Liver (tissue), 3 donors: ENCODE measurements at regions not wholly inside any gene's neighbourhood (a gene's known extent, or its start where the extent isn't known, plus 50 kb on each side); places are given as distances from the start of the nearest gene placed in this dataset.

Experiments used
- ATF3 ChIP-seq: IDR thresholded peaks from 2 replicates; pipeline ENCODE4 v1.6.1; 2016; ENCODE audit warnings: antibody characterized with exemption
- FOXA1 ChIP-seq: IDR thresholded peaks from 2 replicates; pipeline ENCODE4 v1.6.1; 2016; ENCODE audit warnings: antibody characterized with exemption
- GABPA ChIP-seq, 2 donors: IDR thresholded peaks in 1 of 2; conservative IDR thresholded peaks in 1 of 2; 2 replicates each; pipeline ENCODE4 v1.6.1; 2016; ENCODE audit warnings: antibody characterized with exemption in 2 of 2, mild to moderate bottlenecking in 1 of 2, moderate library complexity in 1 of 2
- JUND ChIP-seq, 2 donors: IDR thresholded peaks; 2 replicates each; pipeline ENCODE4 v1.6.1; 2016; ENCODE audit warnings: antibody characterized with exemption in 2 of 2
- MAX ChIP-seq: IDR thresholded peaks from 2 replicates; pipeline ENCODE4 v1.6.1; 2016; ENCODE audit warnings: antibody characterized with exemption
- RAD21 ChIP-seq, 2 donors: IDR thresholded peaks; 2 replicates each; pipeline ENCODE4 v1.6.1; 2016; ENCODE audit warnings: antibody characterized with exemption in 2 of 2, mild to moderate bottlenecking in 2 of 2
- REST ChIP-seq: IDR thresholded peaks from 2 replicates; pipeline ENCODE4 v1.6.1; 2016; ENCODE audit warnings: antibody characterized with exemption, mild to moderate bottlenecking
- RXRA ChIP-seq, 2 donors: IDR thresholded peaks; 2 replicates each; pipeline ENCODE4 v1.6.1; 2017 to 2018; ENCODE audit warnings: antibody characterized with exemption in 2 of 2, mild to moderate bottlenecking in 1 of 2
- SP1 ChIP-seq: IDR thresholded peaks from 2 replicates; pipeline ENCODE4 v1.6.1; 2018; ENCODE audit warnings: antibody characterized with exemption, mild to moderate bottlenecking
- ZBTB33 ChIP-seq: IDR thresholded peaks from 2 replicates; pipeline ENCODE4 v1.6.1; 2016; ENCODE audit warnings: antibody characterized with exemption
- TF ChIP-seq, protein P1 (sequence below): fragments of 150-350 bp; IDR thresholded peaks from 2 replicates; pipeline ENCODE4 v1.5.1; 2017; ENCODE audit warnings: improper control_type of control experiment, low read depth, low read length; ENCODE audit not compliant: missing input control
- donor health status: healthy.
- donor health status: healthy.

DNA sequence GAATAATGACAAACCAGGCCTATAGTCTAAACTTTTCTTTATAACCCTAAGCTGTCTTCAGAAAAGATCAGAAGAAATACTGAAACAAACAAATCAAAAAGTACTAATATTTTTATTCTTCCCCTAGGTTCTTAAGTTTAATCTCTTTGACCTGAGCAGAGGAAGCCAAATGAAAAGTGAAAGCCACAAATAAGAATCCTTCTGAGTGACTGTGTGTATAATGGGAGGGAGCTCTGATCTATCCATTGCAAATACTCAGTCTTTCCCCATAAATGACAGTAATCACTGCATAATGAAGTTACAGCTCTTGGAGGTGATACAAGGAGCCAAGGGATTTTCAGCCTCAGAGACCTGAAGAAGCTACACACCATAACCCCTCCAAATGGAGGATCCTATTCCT lies 126.9 kb upstream of the ATP10B start:
- TF ChIP-seq, protein P1, sequence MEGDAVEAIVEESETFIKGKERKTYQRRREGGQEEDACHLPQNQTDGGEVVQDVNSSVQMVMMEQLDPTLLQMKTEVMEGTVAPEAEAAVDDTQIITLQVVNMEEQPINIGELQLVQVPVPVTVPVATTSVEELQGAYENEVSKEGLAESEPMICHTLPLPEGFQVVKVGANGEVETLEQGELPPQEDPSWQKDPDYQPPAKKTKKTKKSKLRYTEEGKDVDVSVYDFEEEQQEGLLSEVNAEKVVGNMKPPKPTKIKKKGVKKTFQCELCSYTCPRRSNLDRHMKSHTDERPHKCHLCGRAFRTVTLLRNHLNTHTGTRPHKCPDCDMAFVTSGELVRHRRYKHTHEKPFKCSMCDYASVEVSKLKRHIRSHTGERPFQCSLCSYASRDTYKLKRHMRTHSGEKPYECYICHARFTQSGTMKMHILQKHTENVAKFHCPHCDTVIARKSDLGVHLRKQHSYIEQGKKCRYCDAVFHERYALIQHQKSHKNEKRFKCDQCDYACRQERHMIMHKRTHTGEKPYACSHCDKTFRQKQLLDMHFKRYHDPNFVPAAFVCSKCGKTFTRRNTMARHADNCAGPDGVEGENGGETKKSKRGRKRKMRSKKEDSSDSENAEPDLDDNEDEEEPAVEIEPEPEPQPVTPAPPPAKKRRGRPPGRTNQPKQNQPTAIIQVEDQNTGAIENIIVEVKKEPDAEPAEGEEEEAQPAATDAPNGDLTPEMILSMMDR: no peak
- TF ChIP-seq REST: no peak
- no peak for TF ChIP-seq GABPA (IDR thresholded peaks at IDR 0.05 in 1 of 2, conservative IDR thresholded peaks at IDR 0.05 in 1 of 2)
- TF ChIP-seq SP1: no peak
- no peak for TF ChIP-seq JUND (IDR thresholded peaks at IDR 0.05)
- TF ChIP-seq MAX: no peak
- no peak for TF ChIP-seq FOXA1
- no peak for TF ChIP-seq RAD21 (IDR thresholded peaks at IDR 0.05)
- no peak for TF ChIP-seq ATF3
- no peak for TF ChIP-seq RXRA (IDR thresholded peaks at IDR 0.05)
- TF ChIP-seq ZBTB33: no peak
